RWPE2 (cell line): ENCODE measurements at regions not wholly inside any gene's neighbourhood (a gene's known extent, or its start where the extent isn't known, plus 50 kb on each side); places are given as distances from the start of the nearest gene placed in this dataset.

Experiments used
- ATAC-seq: fragments of 200-7000 bp; cut with Tn5 transposase; 3 replicates; pipeline ENCODE4 v1.9.1; 2021; ENCODE audit warnings: low read depth
- DNase-seq: peaks from one replicate; pipeline ENCODE4 v3.0.0-alpha.2; 2020; ENCODE audit warnings: low spot score
- H3K27ac ChIP-seq: fragments of 450-650 bp; 2 replicates; pipeline ENCODE4 v1.5.1; 2017; ENCODE audit warnings: mild to moderate bottlenecking; ENCODE audit not compliant: poor library complexity, severe bottlenecking
- H3K27me3 ChIP-seq: fragments of 250-450 bp; sonication (Bioruptor Pico); 2 replicates; pipeline ENCODE4 v1.5.1; 2021; ENCODE audit warnings: mild to moderate bottlenecking, moderate library complexity; ENCODE audit not compliant: insufficient read depth, poor library complexity, severe bottlenecking
- H3K36me3 ChIP-seq: fragments of 250-450 bp; sonication (Bioruptor Pico); 2 replicates; pipeline ENCODE4 v1.5.1; 2020; ENCODE audit warnings: low read depth, mild to moderate bottlenecking, moderate library complexity
- H3K4me1 ChIP-seq: fragments of 250-450 bp; sonication (Bioruptor Pico); 2 replicates; pipeline ENCODE4 v1.5.1; 2021; ENCODE audit warnings: mild to moderate bottlenecking, moderate library complexity; ENCODE audit not compliant: insufficient read depth, poor library complexity, severe bottlenecking
- H3K4me3 ChIP-seq: fragments of 250-450 bp; sonication (Bioruptor Pico); 2 replicates; pipeline ENCODE4 v1.5.1; 2021; ENCODE audit warnings: mild to moderate bottlenecking, moderate library complexity; ENCODE audit not compliant: severe bottlenecking
- H3K9me3 ChIP-seq: fragments of 250-450 bp; sonication (Bioruptor Pico); 2 replicates; pipeline ENCODE4 v1.5.1; 2021; ENCODE audit warnings: mild to moderate bottlenecking, moderate library complexity; ENCODE audit not compliant: severe bottlenecking
- TF ChIP-seq, protein P1 (sequence below): fragments of 450-650 bp; IDR thresholded peaks from one replicate; pipeline ENCODE4 v1.5.1; 2017; ENCODE audit warnings: mild to moderate bottlenecking, moderate library complexity; ENCODE audit not compliant: poor library complexity, severe bottlenecking

- H3K27ac ChIP-seq, result no peak overlapping the region
- H3K36me3 ChIP-seq, result no peaks in the 10 kb centered on the region
- no peaks in the 10 kb centered on the region for H3K27me3 ChIP-seq
- DNase-seq, result no peak
- no peaks in the 10 kb centered on the region for H3K9me3 ChIP-seq
- no peak overlapping the region for H3K4me3 ChIP-seq
- TF ChIP-seq, protein P1, sequence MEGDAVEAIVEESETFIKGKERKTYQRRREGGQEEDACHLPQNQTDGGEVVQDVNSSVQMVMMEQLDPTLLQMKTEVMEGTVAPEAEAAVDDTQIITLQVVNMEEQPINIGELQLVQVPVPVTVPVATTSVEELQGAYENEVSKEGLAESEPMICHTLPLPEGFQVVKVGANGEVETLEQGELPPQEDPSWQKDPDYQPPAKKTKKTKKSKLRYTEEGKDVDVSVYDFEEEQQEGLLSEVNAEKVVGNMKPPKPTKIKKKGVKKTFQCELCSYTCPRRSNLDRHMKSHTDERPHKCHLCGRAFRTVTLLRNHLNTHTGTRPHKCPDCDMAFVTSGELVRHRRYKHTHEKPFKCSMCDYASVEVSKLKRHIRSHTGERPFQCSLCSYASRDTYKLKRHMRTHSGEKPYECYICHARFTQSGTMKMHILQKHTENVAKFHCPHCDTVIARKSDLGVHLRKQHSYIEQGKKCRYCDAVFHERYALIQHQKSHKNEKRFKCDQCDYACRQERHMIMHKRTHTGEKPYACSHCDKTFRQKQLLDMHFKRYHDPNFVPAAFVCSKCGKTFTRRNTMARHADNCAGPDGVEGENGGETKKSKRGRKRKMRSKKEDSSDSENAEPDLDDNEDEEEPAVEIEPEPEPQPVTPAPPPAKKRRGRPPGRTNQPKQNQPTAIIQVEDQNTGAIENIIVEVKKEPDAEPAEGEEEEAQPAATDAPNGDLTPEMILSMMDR, result no peak
- ATAC-seq, result no peak
- H3K4me1 ChIP-seq, result no peaks in the 10 kb centered on the region
Measured at GRCh38 chr18:47448956-47449355, 197.5 kb upstream of the SKOR2 start.

DNA sequence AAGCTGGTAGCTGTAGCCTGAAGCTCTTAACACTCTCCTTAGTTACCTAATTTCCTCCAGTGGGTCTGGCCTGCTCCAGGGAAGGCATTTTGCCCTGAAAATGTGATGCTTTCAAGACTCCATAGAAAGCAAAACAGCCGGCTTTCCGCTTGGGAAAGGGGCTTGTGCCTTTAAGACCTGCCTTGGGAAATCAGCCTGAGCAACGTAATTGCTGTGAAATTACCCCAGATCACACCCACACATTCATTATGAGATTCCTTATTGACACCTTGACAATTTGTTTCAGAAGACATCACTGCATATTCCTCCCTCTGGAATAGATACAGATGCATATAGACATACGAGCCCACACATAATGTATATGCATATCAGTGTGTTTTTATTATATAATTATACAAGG lies 190.5 kb upstream of the SKOR2 start:
- Histone ChIP-seq H3K36me3 (no peaks in the 10 kb centered on the region), H3K4me3 (no peak overlapping the region), H3K27ac (no peak overlapping the region), H3K4me1 (no peaks in the 10 kb centered on the region), H3K9me3 (no peaks in the 10 kb centered on the region), H3K27me3 (no peaks in the 10 kb centered on the region)
- TF ChIP-seq, protein P1, result no peak
- no peak for ATAC-seq
- no peak for DNase-seq

GRCh38 chr18:47438001-47438400 lies 186.5 kb upstream of the SKOR2 start:
- ATAC-seq, result no peak
- DNase-seq, result no peak

DNA sequence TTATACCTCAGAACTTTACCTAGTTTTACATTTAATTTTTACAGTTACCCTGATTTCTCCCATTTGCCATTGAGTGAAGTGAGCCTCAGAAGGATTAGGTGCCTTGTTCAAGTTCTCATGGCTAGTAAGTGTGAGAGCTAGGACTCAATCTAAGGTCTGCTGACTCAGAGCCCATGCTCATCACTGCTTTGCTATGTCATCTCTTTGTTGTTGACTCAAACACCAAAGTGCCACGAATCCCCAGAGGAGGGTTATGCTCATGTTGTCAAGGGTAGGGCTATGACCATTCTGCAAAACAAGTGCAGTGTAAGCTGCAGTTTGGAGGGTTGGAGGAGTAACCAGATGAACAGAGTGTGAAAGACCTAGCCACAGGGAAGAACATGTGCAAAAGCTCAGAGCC lies 185.4 kb upstream of the SKOR2 start:
- TF ChIP-seq, protein P1, result no peak
- no peak for ATAC-seq
- no peaks in the 10 kb centered on the region for H3K36me3 ChIP-seq
- DNase-seq, result no peak
- no peak overlapping the region for H3K27ac ChIP-seq
- H3K4me1 ChIP-seq, result no peaks in the 10 kb centered on the region
- H3K27me3 ChIP-seq, result peaks cover 10% of the 10 kb centered on the region
- H3K4me3 ChIP-seq, result no peak overlapping the region
- no peaks in the 10 kb centered on the region for H3K9me3 ChIP-seq

More at GRCh38 chr18:47438001-47438400, 186.5 kb upstream of the SKOR2 start:
- H3K4me3 ChIP-seq, result no peak overlapping the region
- no peaks in the 10 kb centered on the region for H3K36me3 ChIP-seq
- no peak overlapping the region for H3K27ac ChIP-seq
- TF ChIP-seq, protein P1, result no peak
- H3K4me1 ChIP-seq, result no peaks in the 10 kb centered on the region
- peaks cover 5% of the 10 kb centered on the region for H3K27me3 ChIP-seq
- no peaks in the 10 kb centered on the region for H3K9me3 ChIP-seq

DNA sequence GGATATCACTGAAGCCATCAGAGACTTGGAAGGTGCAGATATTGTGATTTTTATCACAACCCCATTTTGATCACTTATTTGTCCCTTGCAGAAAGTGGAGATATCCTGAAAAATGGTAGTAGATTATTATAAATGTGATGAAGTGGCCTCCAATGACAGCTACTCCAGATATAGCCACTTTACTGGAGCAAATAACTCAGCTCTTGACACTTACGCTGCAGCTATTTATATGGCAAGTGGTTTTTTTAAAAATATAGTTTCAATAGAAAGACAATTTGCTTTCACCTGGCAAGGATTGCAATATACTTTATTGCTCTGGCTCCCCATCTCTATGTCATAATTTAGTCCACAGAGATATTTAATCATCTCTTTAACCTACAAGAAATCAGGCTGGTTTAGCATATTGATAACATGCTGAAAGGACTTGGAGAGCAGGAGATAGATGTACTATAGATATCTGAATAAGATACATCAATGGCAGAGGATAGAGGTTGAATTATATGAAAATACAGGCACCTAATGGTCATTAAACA lies 182.8 kb upstream of the SKOR2 start:
- no peak overlapping the region for H3K27ac ChIP-seq
- H3K9me3 ChIP-seq, result no peaks in the 10 kb centered on the region
- no peaks in the 10 kb centered on the region for H3K36me3 ChIP-seq
- DNase-seq, result no peak
- H3K27me3 ChIP-seq, result peaks cover 10% of the 10 kb centered on the region
- no peak overlapping the region for H3K4me3 ChIP-seq
- no peak for ATAC-seq
- TF ChIP-seq, protein P1, result no peak
- no peaks in the 10 kb centered on the region for H3K4me1 ChIP-seq
